ENCODE measurements at regions not wholly inside any gene's neighbourhood (a gene's known extent, or its start where the extent isn't known, plus 50 kb on each side); places are given as distances from the start of the nearest gene placed in this dataset.

- Mint-ChIP-seq H3K27me3 (no peaks in the 10 kb centered on the region), H3K4me1 (no peaks in the 10 kb centered on the region), H3K27ac (no peak overlapping the region), H3K4me3 (no peak overlapping the region), H3K36me3 (ENCODE audit: low read depth) (no peaks in the 10 kb centered on the region), H3K9me3 (no peaks in the 10 kb centered on the region)
- ChIA-PET CTCF (no interaction called here), POLR2A (no interaction called here)
- DNase-seq: no peak
These were observed 84.5 kb upstream of the PLSCR4 start for GRCh38 chr3:146335386-146335785.

- Mint-ChIP-seq H3K36me3 (ENCODE audit: low read depth) (no peaks in the 10 kb centered on the region), H3K9me3 (no peaks in the 10 kb centered on the region), H3K27me3 (no peaks in the 10 kb centered on the region), H3K27ac (no peak overlapping the region), H3K4me3 (no peak overlapping the region), H3K4me1 (no peaks in the 10 kb centered on the region)
- no peak for DNase-seq
- ChIA-PET POLR2A (no interaction called here), CTCF (no interaction called here)
These were observed 83.2 kb upstream of the PLSCR4 start for GRCh38 chr3:146334151-146334550.

- DNase-seq: no peak
- H3K4me1 Mint-ChIP-seq: no peaks in the 10 kb centered on the region
- no peaks in the 10 kb centered on the region for H3K27me3 Mint-ChIP-seq
- H3K4me3 Mint-ChIP-seq: no peak overlapping the region
- no peak overlapping the region for H3K27ac Mint-ChIP-seq
- ChIA-PET CTCF (no interaction called here), POLR2A (no interaction called here)
- no peaks in the 10 kb centered on the region for H3K36me3 Mint-ChIP-seq (ENCODE audit: low read depth)
- H3K9me3 Mint-ChIP-seq: no peaks in the 10 kb centered on the region
These were observed 81.1 kb upstream of the PLSCR4 start for GRCh38 chr3:146331967-146332366.

GRCh38 chr3:146326875-146327543 is 76.1 kb upstream of the PLSCR4 start:
- H3K27me3 Mint-ChIP-seq: no peaks in the 10 kb centered on the region
- H3K4me1 Mint-ChIP-seq: no peaks in the 10 kb centered on the region
- CTCF ChIA-PET: no interaction called here
- POLR2A ChIA-PET: interaction anchor here (0.5 kb wide), 1 partner anchor 179 kb away, joined by 3 read pairs; no protein-coding TSS in a partner anchor
- no peak overlapping the region for H3K27ac Mint-ChIP-seq
- no peak for DNase-seq
- H3K36me3 Mint-ChIP-seq (ENCODE audit: low read depth): no peaks in the 10 kb centered on the region
- H3K4me3 Mint-ChIP-seq: no peak overlapping the region
- H3K9me3 Mint-ChIP-seq: no peaks in the 10 kb centered on the region

GRCh38 chr3:146325170-146325569 is 74.3 kb upstream of the PLSCR4 start:
- Mint-ChIP-seq H3K27ac (no peak overlapping the region), H3K36me3 (ENCODE audit: low read depth) (no peaks in the 10 kb centered on the region), H3K9me3 (no peaks in the 10 kb centered on the region), H3K27me3 (peaks cover 3% of the 10 kb centered on the region), H3K4me1 (no peaks in the 10 kb centered on the region), H3K4me3 (no peak overlapping the region)
- DNase-seq: no peak
- POLR2A ChIA-PET: no interaction called here
- CTCF ChIA-PET: interaction anchor here (0.6 kb wide), 1 partner anchor 575 kb away, joined by 3 read pairs; no protein-coding TSS in a partner anchor

GRCh38 chr3:146322216-146322817 is 71.4 kb upstream of the PLSCR4 start:
- Mint-ChIP-seq H3K4me3 (no peak overlapping the region), H3K36me3 (ENCODE audit: low read depth) (no peaks in the 10 kb centered on the region), H3K9me3 (no peaks in the 10 kb centered on the region), H3K4me1 (no peaks in the 10 kb centered on the region), H3K27ac (no peak overlapping the region), H3K27me3 (peaks cover 3% of the 10 kb centered on the region)
- POLR2A ChIA-PET: no interaction called here
- CTCF ChIA-PET: no interaction called here
- DNase-seq: no peak

- Mint-ChIP-seq H3K36me3 (ENCODE audit: low read depth) (no peaks in the 10 kb centered on the region), H3K4me1 (no peaks in the 10 kb centered on the region), H3K27ac (no peak overlapping the region), H3K9me3 (no peaks in the 10 kb centered on the region), H3K4me3 (no peak overlapping the region), H3K27me3 (peaks cover 2% of the 10 kb centered on the region)
- DNase-seq: no peak
- POLR2A ChIA-PET: no interaction called here
- CTCF ChIA-PET: no interaction called here
These were observed 64.0 kb upstream of the PLSCR4 start for GRCh38 chr3:146314871-146315270.

- Mint-ChIP-seq H3K36me3 (ENCODE audit: low read depth) (no peaks in the 10 kb centered on the region), H3K4me1 (no peaks in the 10 kb centered on the region), H3K4me3 (no peak overlapping the region), H3K9me3 (no peaks in the 10 kb centered on the region), H3K27me3 (peaks cover 5% of the 10 kb centered on the region), H3K27ac (no peak overlapping the region)
- CTCF ChIA-PET: no interaction called here
- no peak for DNase-seq
- POLR2A ChIA-PET: no interaction called here
These were observed 62.8 kb upstream of the PLSCR4 start for GRCh38 chr3:146313746-146314111.

- no peaks in the 10 kb centered on the region for H3K9me3 Mint-ChIP-seq
- H3K27me3 Mint-ChIP-seq: peaks cover 5% of the 10 kb centered on the region
- no peaks in the 10 kb centered on the region for H3K4me1 Mint-ChIP-seq
- ChIA-PET POLR2A (no interaction called here), CTCF (no interaction called here)
- no peak for DNase-seq
- no peak overlapping the region for H3K4me3 Mint-ChIP-seq
- no peak overlapping the region for H3K27ac Mint-ChIP-seq
- no peaks in the 10 kb centered on the region for H3K36me3 Mint-ChIP-seq (ENCODE audit: low read depth)
These were observed 62.3 kb upstream of the PLSCR4 start for GRCh38 chr3:146313031-146313745.

- Mint-ChIP-seq H3K9me3 (no peaks in the 10 kb centered on the region), H3K4me3 (no peak overlapping the region), H3K27me3 (peaks cover 5% of the 10 kb centered on the region), H3K4me1 (no peaks in the 10 kb centered on the region), H3K27ac (no peak overlapping the region), H3K36me3 (ENCODE audit: low read depth) (no peaks in the 10 kb centered on the region)
- no peak for DNase-seq
- ChIA-PET POLR2A (no interaction called here), CTCF (no interaction called here)
These were observed 57.8 kb upstream of the PLSCR4 start for GRCh38 chr3:146308682-146309081.

- Mint-ChIP-seq H3K9me3 (no peaks in the 10 kb centered on the region), H3K27me3 (peaks cover 5% of the 10 kb centered on the region), H3K27ac (no peak overlapping the region), H3K4me3 (no peak overlapping the region), H3K36me3 (ENCODE audit: low read depth) (no peaks in the 10 kb centered on the region), H3K4me1 (no peaks in the 10 kb centered on the region)
- POLR2A ChIA-PET: no interaction called here
- CTCF ChIA-PET: no interaction called here
- no peak for DNase-seq
These were observed 57.3 kb upstream of the PLSCR4 start for GRCh38 chr3:146308222-146308621.

- Mint-ChIP-seq H3K4me3 (no peak overlapping the region), H3K27me3 (peaks cover 5% of the 10 kb centered on the region), H3K36me3 (ENCODE audit: low read depth) (no peaks in the 10 kb centered on the region), H3K27ac (no peak overlapping the region), H3K9me3 (no peaks in the 10 kb centered on the region), H3K4me1 (no peaks in the 10 kb centered on the region)
- ChIA-PET POLR2A (no interaction called here), CTCF (no interaction called here)
- no peak for DNase-seq
These were observed 56.5 kb upstream of the PLSCR4 start for GRCh38 chr3:146307456-146307725.

- Mint-ChIP-seq H3K4me1 (no peaks in the 10 kb centered on the region), H3K9me3 (no peaks in the 10 kb centered on the region), H3K36me3 (ENCODE audit: low read depth) (no peaks in the 10 kb centered on the region), H3K4me3 (no peak overlapping the region), H3K27ac (no peak overlapping the region), H3K27me3 (peaks cover 5% of the 10 kb centered on the region)
- ChIA-PET POLR2A (no interaction called here), CTCF (no interaction called here)
- no peak for DNase-seq
These were observed 56.0 kb upstream of the PLSCR4 start for GRCh38 chr3:146306656-146307455.

Data from activated CD4-positive, alpha-beta T cell treated with anti-CD3 and anti-CD28 coated beads, Interleukin-2, amount 10 ng/mL, durations not matched to agents 7 days and 5 days (primary cell).